Amniotic stem cell (primary cell): ENCODE measurements at regions not wholly inside any gene's neighbourhood (a gene's known extent, or its start where the extent isn't known, plus 50 kb on each side); places are given as distances from the start of the nearest gene placed in this dataset.
"Not testable (repeated sequence)": the region's sequence is repeated elsewhere in the genome, so short reads cannot be mapped to it uniquely, and the experiment has no call there.

Experiments
- DNase-seq: peaks from one replicate; lab custom pipeline; 2025; lab: John Stamatoyannopoulos, UW

DNA sequence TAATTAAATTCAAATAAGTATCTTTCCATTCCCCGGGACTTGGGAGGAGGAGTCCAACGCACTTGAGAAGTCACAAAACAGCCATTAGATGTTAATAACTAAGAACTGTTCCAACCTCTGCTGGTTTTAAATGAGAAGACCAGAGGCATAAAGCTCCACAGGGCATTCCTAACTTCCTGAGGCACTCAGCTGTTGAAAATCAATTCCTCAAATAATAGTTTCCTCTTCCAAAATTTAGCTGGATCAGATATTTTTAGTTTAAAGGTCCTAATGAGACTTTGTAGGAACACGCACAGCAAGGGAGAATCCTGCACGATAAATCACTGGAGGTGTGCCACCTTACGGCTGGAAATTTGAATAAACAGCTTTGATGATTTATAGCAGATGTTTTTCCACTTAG, 504.3 kb upstream of the ZFP42 start:
- no peak for DNase-seq

DNA sequence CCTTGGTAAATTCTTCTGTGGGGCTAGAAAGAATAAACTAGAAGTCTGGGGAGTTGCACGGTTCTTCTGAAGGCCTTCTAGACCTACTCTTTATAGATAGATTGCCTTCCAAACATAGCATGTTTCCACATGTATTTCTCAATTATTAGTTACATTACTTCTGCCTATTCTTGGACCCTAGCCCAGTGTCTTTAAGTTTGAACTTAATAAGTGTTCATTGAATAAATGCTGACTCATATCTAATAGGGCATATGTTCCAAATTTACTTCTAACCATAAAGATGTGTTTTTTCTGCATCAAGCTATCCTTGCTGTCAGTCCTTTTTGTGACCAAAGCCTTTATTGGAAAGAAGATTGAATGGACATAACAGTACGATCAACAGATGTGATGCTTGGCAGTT, 503.6 kb upstream of the ZFP42 start:
- no peak for DNase-seq

DNA sequence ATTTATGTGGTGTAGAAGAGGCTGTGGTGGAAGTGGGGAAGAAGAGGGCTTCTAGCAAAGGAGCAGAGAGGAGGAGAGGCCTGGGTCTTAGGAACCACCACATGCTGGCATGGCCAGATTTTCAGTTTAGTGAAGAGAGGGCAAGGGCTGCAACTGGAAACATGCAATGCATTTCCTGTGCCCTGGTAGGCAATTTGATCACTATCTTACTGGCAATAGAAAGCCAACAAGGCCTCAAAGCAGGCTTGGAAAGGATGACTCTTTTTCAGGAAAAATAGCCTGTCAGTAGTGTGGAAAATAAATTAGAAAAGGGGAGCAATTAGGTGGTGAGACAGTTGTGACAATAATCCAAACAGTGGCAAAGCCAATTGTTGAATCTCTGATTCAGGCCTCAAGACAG, 501.9 kb upstream of the ZFP42 start:
- no peak for DNase-seq

DNA sequence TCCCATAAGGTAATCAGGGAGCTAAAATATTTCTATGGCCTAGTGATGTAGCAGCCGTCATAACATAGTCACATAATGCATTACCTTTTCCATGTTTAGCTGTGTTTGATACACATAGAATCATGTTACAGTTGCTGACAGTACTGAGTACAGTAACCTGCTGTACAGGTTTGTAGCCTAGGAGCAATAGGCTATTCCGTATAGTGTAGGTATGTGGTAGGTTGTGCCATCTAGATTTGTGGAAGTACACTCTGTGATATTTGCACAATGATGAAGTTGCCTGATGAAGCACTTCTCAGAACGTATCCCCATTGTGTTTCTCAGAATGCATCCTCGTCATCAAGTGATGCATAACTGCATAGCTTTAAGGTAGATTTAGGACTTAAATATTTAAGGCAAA, 495.6 kb upstream of the ZFP42 start:
- no peak for DNase-seq

DNA sequence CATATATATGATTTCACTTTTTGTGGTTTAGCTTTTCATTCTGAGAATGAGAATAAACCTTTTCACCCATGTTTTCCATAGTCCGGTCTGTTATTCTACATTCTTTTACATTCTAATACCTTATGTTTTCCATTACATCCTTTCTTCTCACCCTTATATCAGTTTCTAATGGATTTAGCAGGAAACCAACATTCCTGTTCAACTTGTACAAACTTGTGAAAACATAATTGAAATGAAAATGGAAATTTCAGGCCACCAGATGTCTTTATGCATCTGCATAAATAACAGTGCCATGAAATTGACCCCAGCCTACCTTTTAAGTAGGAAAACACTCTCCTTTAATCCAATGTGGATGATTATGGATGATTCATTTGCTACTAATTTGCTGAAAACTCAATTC, 494.8 kb upstream of the ZFP42 start:
- DNase-seq: no peak

DNA sequence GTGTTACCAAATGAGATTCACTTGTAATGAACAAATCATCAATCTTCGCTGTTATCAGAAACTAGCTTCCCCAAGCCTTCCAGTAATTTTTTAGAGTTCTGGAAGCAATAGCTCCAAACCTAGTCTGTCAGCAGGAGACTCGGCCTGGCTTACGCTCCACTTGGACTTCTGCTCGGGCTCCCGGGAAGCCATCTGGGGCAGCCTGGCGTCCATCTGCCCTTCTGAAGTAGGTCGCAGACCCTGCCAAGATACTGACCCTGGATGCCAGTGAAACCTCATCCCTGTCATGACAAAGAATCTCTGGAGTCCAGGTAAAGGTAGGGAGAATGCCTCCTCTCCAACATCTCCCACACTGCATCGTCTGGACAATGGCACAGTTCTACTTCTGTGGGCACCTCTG, 493.8 kb upstream of the ZFP42 start:
- no peak for DNase-seq

DNA sequence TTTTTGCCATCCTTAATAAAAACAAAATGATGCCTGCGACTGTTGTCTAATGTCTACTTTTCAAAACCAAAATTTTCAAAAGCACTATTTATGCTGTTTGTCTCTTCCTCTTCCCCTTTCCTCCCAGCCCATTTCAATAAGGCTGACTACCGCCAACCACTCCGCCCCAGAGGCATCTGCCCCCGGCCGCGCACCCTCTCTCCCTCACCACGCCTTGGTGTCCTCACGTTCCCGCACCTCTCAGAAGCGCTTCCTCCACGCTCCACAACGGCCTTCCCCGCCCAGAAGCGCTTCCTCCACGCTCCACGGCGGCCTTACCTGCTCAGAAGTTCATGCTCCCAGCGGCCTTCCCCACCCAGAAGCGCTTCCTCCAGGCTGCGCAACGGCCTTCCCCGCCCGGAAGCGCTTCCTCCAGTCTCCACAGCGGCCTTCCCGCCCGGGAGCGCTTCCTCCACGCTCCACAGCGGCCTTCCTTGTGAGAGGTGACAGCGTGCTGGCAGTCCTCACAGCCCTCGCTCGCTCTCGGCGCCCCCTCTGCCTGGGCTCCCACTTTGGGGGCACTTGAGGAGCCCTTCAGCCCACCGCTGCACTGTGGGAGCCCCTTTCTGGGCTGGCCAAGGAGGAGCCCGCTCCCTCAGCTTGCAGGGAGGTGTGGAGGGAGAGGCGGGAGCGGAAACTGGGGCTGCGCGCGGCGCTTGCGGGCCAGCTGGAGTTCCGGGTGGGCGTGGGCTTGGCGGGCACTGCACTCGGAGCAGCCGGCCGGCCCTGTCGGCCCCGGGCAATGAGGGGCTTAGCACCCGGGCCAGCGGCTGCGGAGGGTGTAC, 490.4 kb upstream of the ZFP42 start:
- DNase-seq: no peak

DNA sequence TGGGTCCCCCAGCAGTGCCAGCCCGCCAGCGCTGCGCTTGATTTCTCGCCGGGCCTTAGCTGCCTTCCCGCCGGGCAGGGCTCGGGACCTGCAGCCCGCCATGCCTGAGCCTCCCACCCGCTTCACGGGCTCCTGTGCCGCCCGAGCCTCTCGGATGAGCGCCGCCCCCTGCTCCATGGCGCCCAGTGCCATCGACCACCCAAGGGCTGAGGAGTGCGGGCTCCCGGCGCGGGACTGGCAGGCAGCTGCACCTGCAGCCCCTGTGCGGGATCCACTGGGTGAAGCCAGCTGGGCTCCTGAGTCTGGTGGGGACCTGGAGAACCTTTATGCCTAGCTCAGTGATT, 489.8 kb upstream of the ZFP42 start:
- DNase-seq: not testable (repeated sequence)

DNA sequence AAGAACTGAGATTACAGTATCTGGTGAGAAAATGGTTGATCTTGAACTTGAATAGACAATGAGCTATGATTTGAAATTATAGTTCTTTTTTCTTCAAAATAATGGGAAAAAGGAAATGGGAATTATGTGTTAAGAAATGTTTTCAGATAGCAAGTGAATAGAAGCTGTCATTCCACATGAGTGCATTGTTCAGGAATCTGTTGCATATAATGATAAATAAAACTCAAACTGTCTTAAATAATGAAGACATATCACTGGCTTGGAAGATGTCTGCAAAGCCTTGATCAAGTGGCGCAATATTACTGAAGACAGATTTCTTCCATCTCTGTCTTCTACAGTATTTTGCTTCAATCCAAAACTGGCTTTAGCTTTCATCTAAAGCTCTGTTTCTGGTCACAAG, 479.3 kb upstream of the ZFP42 start:
- no peak for DNase-seq

DNA sequence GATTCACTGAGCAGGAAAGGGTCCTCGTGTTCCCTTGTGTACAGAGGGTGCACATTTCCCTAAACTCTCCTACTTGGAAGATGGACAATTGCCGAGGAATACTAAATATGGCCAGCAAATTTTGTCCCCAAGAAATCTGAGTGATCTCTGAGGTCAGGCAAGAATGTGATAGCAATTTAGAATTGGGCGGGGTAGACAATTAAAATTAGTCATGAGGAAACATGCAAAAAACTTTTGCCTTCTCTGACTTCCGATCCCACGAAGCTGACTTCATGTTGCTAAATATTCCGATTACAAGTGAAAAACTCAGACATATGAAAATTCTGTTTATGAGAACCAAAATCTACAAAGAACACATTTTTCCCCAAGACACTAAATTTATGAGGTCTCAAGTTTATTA, 453.9 kb upstream of the ZFP42 start:
- DNase-seq: no peak

DNA sequence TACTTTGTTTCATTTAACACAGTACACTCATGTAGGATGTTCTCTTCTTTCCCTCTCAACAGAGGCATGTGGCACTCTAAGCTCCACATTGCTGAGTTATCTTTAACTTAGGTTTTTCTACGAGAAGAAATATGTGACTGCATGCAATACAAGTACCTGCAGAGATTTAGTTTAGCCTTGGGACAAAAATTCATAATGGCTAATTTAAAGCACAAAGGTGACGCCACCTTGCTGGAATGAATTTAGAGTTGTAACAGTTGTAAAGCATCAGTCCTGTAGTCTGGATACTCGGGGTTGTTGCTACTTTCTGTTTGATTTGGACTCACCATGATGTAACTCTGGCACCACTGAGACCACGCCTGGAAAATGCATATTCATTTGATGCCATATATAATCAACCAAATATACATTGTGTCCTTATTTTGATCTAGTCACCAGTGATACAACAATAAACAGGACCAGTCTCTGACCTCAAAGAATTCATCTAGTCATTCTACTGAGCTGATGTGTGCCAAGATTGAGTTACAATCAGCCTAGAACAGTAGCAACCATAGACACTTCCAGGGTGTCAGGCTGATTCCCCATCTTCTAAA, 451.0 kb upstream of the ZFP42 start:
- no peak for DNase-seq

DNA sequence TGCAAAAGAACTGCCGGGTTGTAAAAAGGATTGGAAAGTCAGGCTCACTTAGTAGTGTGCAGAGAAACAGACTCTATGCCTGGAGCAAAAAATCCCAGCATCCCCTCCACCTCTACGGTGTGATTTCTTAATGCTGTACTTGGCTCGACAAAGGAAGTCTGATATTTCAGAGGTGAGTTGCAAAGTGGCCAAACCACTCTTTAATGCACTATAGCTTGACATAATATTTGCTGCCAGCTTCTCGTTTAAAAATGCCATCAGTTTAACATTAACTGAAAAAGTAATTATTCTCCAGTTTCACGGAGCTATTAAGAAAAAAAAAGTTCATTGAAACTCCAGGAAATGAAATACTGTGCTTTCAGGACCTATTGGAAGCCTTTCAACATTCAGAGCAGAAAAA, 448.3 kb upstream of the ZFP42 start:
- DNase-seq: no peak

DNA sequence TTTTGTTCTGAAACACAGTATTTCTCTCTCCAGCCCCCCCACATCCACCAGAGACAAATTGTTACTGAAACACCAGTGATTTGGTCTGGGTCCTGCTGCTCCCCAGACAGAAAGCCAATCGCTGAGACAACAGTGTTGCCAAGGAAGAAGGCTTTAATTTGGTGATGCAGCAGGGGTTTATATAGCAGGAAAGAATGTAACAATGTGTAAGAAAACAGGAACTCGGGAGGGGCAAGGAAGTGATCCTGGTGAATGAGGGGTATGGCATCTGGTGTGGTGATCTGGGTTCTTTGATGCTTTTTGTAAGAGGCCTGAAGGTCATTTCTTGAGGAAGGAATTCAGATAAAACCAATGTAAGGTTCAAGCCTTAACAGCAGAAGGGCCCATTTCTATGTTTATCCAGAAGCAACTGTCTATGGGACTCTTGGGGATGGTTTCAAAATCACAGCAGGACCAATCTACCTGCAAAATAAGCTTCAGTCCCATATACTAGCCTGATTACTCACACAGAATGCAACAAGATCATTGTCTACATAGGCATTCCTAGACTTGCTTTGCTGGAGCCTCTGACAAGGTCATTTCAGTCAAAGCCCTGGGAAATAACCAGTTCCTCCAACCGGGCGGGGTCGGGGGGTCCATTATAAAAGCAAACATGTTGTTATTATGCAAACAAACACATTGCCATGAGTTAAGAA, 445.2 kb upstream of the ZFP42 start:
- DNase-seq: peak; percentile 2

DNA sequence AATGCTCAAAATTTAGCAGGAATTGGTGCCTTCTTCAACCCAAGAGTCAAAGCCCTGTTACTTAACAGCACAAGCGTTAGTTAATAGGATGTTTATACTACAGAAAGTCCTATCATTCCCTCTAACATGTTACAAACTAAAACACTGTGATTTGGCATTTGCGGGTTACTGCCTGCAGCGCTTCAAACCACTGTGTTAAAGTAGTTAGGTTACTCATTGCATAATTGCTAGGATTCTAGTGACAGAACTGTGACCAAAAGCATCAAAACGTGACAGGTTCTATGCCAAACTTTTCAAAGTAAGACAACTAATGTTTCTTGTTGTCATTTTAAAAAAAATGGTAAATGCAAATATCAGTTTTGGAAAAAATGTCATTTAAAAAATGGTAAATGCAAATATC, 442.8 kb upstream of the ZFP42 start:
- DNase-seq: no peak

DNA sequence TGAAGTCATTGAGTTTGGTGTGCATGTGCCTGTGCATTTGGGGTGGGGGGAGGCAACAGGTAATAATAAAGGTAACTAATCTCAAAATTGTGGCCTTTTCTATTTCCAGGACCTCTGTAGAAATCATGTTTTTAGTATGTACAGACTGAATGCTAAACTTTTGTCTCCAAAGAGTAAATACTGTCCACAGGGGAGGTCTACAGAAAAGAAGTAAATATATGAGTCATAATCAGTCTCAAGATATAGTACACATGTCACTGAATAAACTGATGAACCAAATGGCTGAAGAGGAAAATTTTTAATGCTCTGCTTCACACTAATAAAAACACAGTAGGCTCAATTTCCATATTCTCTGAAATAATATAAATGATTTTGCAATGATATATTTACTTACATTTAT, 440.4 kb upstream of the ZFP42 start:
- DNase-seq: no peak

DNA sequence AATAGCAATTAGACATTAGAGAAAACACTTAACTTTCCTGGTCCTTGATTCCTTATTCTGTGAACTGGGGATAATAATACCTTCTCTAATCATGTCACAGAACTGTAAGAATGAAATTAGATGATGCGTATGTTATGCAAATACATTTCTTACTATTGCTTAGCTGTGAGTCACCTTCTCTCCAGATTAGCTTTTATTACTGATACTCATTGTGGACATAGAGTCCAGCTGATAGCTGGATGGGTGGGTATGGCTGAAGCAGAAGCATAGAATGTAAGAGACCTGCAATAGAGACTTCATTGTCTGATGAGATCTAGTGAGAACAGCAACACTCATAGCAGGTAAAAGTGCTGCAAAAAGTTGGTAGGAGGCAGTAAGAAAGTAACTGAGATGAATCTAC, 437.2 kb upstream of the ZFP42 start:
- no peak for DNase-seq

DNA sequence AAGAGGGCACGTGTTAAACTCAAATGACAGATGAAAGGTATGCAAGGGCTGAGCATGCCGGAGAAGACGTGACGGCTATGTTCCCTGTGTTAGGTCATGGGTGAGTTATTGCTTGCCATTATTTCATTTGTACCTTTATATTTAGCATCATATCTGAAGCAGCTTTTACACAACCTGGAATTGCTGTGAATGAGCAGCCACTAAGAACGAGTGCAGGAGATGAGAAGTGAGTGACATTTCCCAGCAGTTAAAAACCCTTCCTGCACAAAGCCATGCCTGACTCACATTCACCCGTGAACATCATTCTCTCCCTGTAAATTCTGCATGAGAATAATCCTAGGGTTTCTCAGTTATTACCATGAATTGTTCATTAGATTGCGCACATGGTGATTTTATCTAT, 433.2 kb upstream of the ZFP42 start:
- no peak for DNase-seq

DNA sequence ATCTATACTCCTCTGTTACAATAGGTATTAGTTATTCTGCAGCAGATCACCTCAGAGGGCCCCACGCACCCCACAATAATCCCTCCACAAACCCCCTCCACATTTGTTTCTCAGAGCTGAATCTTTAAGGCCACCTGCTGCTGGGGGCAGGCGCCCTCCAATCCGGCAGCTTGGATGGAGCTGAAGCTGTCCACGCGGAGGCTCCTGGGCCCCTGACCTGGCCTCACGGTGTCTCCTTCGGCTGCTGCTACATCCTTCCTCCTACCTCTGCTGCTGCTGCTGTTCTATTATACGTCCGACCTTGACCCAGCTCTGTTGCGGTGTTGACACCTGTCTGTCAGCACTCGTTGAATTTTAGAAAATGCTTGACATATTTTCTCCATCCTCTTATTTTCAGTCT, 430.2 kb upstream of the ZFP42 start:
- no peak for DNase-seq

DNA sequence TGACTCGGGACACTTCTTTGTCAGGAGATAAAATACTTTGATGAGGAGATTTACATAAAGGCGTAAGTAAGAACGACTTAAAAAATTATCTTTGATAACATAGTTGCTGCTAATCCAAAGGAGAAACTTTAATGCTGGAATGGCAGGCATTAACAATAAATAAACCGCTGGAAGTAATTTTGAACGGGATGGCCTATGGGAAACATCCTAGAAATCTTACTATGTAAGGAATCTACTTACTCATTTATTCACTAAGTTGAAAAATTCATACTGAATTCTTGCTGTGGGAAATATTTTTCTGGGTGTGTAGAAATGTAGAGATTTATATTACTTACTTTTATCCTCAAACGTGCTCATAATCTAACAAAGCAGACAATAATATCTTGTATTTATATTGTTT, 425.7 kb upstream of the ZFP42 start:
- no peak for DNase-seq

DNA sequence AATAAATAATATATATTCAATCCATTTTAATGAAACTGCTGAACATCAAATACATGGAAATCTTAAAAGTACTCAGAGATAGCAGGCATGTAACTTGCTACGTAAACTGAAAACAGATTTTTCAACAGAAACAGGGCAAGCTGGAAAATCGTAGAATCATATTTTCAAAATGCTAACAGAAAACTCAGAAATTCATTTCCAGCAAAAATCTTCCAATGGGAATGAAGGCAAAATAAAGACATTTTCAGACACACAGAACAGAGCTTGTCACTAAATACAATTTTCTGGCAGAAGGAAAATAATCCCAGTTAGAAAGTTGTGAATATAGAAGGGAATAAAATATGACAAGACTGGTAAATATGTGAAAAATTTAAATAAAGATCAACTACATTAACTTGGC, 419.9 kb upstream of the ZFP42 start:
- DNase-seq: no peak

DNA sequence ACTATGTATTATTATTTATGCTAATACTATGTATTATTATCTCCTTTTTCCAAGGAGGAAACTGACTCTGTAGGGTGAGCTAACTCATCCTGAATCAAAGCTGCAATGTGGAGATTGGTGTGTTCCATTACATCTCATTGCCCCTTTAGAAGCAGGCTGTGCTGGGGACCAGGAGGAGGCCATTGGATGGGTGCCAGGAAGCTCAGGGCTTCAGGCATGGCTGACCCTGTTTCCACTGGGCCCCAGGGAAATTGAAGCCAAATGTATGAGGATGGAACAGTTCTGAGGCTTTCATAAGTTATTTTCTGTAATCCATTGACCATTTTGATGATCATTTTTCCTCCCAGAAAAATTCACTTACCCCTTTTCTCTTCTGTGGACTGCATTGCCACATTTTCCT, 418.8 kb upstream of the ZFP42 start:
- no peak for DNase-seq

DNA sequence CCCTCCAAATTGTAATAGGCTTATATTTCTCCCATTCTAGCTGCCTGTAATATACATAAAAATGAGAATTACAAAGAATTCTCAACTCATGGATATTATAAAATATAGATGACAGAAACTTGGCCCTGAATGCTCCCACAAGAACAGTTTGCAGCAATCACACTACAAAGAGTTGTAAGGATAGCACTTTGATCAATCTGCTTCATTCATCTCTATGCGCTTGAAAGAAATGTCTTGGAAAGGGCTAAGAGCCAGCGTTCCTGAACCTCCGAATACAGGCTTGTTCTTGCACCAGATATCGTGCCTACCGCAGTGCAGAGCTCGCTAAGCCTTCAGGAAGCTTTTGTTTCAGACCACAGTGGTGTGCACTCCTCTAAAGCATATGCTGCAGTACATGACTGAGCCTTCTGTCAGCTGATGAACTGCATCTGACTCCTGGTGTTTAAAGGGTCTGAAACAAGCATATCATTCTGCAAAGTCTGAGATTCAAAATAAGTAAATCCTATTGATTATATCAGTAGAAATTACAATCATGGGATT, 417.6 kb upstream of the ZFP42 start:
- no peak for DNase-seq

DNA sequence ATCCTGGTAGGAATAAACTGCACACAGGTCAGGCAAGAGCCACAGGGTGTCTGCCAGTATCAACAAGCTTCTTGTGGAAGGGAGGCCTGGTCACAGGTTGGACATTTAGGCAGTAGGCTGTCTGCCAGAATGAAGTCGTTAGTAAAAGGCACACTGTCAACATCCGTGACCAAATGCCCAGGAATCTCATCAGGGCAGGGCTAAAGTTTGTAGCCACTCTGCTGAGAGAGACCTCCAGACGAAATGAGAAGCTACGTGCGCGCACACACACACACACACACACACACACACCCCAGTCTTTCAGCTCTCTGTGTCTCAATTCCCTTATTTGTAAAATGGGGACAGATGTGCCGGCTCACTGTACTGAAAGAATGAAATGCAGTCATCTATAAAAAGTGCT, 408.7 kb upstream of the ZFP42 start:
- DNase-seq: no peak
